B cell (primary cell): ENCODE measurements at regions not wholly inside any gene's neighbourhood (a gene's known extent, or its start where the extent isn't known, plus 50 kb on each side); places are given as distances from the start of the nearest gene placed in this dataset.

Experiments
- EZH2 ChIP-seq: IDR thresholded peaks from 2 replicates; pipeline ENCODE4 v1.6.1; 2012; ENCODE audit warnings: borderline replicate concordance, low read depth, mild to moderate bottlenecking, moderate library complexity, low read length; ENCODE audit not compliant: insufficient read depth, poor library complexity, severe bottlenecking
- TF ChIP-seq, protein P1 (sequence below): fragments of 200-600 bp; IDR thresholded peaks from one replicate; pipeline ENCODE4 v1.8.0; 2022; ENCODE audit warnings: antibody characterized with exemption, mild to moderate bottlenecking

DNA sequence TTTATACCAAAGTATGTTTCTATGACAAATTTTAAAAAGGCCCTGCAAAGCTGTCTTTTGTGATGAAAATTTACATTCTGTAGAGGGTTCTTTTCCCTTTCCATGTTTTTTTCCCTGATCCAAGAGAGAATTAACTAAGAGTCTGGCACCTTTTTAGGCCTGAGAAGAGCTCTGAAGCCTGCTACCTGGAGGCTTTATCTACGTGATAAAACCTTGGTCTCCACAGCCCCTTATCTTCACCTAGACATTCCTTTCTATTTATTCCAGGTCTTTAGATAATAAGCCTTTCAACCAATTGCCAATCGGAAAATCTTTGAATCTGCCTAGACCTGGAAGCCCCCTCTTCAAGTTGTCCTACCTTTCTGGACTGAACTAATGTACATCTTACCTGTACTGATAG, 774.1 kb upstream of the LRRTM1 start:
- TF ChIP-seq, protein P1, sequence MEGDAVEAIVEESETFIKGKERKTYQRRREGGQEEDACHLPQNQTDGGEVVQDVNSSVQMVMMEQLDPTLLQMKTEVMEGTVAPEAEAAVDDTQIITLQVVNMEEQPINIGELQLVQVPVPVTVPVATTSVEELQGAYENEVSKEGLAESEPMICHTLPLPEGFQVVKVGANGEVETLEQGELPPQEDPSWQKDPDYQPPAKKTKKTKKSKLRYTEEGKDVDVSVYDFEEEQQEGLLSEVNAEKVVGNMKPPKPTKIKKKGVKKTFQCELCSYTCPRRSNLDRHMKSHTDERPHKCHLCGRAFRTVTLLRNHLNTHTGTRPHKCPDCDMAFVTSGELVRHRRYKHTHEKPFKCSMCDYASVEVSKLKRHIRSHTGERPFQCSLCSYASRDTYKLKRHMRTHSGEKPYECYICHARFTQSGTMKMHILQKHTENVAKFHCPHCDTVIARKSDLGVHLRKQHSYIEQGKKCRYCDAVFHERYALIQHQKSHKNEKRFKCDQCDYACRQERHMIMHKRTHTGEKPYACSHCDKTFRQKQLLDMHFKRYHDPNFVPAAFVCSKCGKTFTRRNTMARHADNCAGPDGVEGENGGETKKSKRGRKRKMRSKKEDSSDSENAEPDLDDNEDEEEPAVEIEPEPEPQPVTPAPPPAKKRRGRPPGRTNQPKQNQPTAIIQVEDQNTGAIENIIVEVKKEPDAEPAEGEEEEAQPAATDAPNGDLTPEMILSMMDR, result no peak
- TF ChIP-seq EZH2, result no peak
